Inferior parietal cortex (tissue), 1 donor: ENCODE measurements at regions not wholly inside any gene's neighbourhood (a gene's known extent, or its start where the extent isn't known, plus 50 kb on each side); places are given as distances from the start of the nearest gene placed in this dataset.
"Not testable (repeated sequence)": the region's sequence is repeated elsewhere in the genome, so short reads cannot be mapped to it uniquely, and the experiment has no call there.

Source experiments
- DNase-seq: peaks from one replicate; pipeline ENCODE4 v3.0.0-alpha.2; 2016; ENCODE audit errors: extremely low spot score

DNA sequence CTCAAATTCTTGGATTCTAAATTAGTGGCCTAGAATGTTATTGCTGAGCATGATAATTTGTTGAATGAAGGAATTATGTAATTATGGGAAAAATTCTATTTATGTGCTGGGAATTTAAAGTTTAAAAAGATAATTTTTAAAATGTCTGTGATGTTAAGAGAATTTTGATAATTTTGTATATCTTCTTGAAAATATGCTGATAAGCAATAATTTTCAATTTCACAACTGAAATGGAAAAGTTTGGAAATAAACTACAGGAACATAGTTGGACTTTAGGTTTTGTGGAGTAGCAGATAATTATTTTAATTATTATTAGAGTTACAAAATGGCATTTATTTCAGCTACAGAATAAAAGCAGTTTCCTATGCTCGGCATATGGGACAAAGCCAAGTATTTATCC is 268.5 kb upstream of the TPK1 start:
- no peak for DNase-seq

DNA sequence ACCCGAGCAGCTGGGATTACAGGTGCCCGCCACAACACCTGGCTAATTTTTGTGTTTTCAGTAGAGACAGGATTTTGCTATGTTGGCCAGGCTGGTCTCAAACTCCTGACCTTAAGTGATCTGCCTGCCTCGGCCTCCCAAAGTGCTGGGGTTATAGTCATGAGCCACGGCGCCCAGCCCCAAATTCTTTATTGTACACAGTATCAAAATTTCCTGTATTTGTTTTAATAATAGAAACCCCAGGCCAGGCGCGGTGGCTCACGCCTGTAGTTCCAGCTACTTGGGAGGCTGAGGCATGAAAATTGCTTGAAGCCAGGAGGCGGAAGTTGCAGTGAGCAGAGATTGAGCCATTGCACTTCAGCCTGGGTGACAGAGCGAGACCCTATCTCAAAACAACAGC is 266.3 kb upstream of the TPK1 start:
- not testable (repeated sequence) for DNase-seq

DNA sequence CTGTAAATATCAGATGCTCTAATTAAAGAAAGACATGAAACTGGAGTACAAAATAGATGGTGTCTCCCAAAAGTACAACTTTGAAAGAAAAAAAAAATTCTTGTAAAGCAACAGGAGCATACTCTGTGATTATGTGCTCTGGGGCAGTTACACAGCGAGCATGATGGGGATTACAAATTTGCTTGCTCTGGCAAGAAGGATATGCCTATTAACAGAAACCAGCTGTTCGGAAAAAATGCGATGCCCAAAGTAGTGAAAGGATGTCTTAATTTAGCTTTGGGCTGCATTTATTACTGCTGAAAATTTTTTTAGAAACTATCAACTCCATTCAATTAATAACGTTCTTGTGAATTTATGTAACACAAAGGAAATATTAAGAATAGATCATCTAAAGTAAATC is 256.9 kb upstream of the TPK1 start:
- DNase-seq, result no peak

DNA sequence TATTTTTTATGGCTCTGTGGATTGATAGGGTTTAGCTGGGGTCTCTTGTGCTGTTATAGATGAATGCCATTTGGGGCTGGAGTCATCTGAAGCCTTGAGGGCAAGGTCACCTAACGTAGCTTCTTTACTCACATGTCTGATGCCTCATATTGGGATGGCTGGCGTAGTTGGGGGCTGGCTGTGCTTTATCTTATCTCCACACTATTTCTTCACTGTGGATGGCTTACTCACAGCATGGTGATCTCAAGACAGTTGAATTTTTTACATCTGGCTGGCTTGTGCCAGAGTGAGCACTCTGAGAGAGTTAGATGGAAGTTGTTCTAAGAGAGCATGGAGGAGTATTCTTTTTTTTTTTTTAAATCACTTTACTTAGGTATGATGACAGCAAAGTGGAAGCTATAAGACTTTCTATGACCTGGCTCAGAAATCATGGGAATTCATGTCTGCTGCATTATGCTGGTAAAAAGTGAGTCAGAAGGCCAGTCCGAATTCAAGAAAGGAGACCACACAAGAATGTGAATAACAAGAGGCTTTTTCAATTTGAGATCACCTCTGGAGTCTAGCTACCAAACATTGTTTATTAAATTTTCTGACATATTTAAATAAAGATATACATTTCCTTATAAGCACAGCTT is 252.4 kb upstream of the TPK1 start:
- no peak for DNase-seq

DNA sequence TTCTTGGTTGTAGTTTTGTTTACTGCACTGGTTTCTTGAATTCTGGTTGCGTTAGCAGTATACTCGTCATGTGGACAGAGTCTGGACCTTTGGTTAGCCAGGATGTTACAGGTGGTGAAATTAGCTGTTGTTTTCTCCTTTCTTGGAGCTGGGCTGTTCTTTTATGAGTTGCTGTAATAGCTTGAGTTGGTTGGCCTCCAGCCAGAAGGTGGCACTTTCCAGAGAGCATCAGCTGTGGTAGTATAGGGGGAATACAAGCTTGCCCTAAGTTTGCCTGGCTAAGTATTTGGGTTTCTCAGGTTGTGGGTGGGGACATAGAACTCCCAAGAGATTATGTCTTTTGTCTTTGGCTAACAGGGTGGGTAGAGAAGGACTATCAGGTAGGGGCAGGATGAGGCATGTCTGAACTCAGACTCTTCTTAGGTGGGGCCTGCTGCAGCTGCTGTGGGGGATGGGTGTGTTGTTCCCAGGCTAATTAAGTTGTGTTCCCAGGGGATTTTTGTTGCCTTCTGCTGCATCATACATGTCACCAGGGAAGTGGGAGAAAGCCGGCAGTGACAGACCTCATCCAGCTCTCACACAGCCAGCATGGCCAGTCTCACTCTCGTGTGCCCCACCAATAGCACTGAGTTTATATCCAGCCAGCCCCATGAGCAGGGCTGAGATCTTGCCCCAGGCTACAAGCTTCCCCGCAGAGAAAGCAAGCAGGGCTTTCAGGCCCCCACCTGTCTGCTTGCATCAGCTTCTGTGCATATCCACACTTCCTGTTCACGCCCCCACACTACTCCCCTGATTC is 246.7 kb upstream of the TPK1 start:
- DNase-seq, result no peak

DNA sequence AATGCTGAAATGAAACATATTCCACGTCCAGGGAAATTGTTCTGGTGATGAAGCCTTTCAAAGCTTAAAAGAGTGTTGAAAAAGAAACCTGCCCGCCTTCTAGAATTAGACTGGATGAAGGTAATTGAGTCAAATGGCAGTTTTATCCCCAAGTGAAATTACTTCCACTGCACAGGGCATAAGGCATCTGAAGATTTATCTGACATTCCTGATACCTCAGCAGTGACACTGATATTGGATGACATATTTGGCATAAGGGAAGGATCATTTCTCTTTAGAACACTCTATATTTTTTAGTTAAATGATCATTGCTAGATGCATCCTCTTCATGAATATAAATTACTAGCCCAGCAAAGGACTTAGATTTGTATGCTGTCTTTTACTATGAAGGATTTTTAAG is 229.6 kb upstream of the TPK1 start:
- DNase-seq, result peak; percentile 3

DNA sequence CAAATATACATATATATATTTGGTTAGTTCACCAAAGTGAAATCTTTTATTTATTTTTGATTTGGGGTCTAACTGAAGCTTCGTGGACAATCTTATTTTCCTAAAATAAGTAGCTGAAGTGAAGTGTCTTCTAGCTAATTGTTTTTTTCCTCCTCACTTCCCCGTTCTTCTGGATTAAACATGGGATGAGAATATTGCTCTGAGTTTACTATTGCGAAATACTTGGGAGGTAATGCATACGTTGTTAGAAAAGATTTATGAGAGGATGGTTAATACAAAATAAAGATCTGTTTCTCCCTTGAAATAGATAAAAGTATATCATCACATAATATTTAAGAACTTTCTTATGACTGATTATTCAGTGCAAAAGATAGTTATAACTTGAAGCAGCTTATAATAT is 228.3 kb upstream of the TPK1 start:
- DNase-seq, result no peak

DNA sequence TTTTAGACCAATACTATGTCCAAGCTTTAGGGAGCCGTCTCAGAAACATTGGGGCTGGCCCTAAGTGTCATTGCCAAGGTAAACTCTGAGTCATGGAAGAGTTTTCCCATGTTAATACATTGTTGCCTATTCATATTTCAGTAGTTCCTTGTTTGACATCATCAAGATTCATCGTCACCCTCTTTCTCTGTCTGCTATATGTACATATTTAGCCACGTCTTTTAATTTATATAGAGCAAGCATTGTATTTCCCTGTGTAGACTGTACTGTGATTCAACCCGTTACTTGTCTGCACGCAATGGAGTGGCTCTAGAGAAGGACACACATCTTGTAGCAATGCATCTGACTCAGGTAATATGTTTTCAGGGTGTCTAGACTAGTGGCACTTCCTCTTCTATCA is 217.9 kb upstream of the TPK1 start:
- DNase-seq, result no peak

DNA sequence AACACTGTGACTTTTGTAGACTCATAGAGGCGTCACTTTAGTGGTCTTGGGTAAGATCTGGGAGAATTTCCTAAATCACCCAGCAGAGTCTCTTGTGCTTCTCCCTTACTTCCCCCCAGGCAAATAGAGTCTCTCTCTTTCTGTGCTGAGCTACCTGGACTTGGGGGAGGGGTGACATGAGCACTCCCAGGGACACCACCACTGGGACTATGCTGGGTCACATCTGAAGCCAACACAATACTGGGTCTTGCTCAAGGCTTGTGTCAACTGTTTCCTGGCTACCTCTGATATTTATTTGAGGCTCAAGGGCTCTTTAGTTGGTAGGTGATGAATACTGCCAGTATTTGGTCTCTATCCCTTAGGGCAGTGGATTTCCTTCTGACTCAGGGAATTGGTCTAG is 214.6 kb upstream of the TPK1 start:
- DNase-seq, result no peak

DNA sequence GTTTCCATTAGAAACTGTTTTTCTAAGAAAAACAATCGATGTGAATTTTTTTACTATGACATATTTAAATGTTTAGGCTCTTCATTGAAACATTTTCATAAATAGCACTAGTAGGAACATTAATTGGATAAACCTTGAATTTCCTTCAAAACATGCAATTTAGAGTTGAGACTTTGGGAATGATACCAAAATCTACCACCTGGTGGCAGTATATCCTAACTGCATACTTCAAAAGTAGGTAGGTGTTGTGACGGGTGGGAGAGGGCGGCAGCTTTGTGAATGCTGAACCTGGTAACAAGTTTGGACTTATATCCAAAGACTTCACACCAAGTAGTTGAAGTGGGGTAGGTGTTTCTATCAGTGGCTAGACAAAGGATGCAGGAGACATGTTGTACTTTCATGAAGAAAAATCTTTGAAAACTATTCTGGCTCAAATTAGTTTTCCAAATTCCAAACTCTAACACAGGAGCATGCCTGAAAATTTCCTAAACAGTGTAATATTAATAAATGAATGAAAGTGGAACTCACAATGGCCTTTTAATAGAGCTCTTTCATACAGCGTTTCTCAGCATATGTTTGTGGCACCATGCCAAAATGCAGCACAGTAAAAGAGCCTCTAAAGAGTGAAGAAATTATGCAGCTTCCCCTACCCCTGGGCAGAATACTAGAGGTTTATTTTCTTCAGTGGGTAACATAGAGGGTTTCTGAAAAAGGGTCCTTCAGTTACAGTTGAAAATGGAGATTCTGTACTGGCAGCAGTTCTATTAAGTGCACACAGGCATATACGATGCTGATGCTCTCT is 201.0 kb upstream of the TPK1 start:
- peak; percentile 81 for DNase-seq

DNA sequence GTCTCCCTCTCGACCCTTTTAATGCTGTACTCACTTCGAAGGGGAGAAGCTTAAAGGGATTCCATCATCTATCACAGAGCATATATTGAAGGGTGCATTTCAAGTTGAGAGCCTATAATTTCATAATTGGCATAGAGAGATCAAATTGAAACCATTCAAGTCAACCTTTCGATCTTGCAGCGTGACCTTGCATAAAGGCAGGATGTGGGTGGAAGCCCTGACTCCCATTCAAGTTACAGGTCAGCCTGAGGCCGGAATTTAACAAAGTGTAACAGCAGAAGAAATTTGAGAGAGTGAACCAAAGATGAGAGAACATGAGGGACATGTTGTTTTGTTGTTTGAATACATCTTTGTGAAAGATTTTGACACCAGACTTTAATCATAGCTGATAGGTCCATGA is 195.3 kb upstream of the TPK1 start:
- DNase-seq, result no peak

DNA sequence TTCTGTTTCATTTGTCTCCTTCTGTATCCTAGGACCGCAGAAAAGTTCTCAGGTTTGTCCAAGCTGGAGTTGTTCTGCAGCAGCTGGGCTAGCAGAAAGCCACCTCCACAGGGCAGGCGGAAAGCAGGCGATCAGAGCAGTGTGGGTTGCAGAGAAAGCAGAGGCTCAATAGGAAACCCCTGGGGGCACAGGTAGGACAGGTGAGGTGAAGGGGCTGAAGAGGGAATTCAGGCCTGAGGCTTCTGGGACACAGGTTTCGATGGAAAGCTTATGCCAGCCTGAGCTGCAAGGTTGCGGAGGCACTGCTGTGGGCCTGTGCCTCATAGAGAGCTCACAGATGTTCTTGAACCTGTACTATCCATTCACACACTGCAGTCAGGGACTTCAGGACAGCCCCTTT is 194.9 kb upstream of the TPK1 start:
- DNase-seq, result no peak

DNA sequence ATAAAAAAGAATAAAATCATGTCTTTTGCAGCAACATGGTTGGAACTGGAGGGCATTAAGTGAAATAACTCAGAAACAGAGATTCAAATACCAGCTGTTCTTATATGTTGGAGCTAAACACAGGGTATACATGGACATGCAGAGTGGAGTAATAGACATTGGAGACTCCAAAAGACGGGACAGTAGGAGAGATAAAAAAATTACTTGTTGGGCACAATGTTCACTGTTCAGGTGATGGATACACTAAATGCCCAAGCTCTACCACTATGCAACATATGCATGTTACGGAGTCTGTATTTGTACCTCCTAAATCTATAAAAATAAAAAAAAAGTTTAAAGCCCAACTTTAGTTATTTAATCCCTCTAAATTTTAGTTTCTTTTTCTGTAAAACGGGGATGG is 184.6 kb upstream of the TPK1 start:
- no peak for DNase-seq

DNA sequence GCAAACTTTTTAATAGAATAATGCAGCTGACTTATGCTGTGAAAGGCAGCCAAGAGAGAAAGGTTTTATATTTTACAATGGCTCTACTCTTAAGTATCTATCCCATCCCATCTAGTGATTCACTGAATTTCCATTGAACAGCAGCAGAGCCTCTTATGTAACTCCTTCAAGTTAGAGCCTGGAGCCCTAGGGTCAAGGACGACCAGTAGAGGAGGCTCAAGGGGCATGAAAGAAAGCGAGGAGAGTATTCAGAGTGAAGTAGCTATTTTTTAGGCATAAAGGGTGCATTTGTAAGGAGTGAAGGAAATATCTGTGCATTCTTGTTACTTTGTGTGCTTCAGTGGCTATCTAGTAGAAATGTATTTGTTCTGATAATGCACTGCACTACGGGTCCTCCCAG is 180.2 kb upstream of the TPK1 start:
- DNase-seq, result no peak

DNA sequence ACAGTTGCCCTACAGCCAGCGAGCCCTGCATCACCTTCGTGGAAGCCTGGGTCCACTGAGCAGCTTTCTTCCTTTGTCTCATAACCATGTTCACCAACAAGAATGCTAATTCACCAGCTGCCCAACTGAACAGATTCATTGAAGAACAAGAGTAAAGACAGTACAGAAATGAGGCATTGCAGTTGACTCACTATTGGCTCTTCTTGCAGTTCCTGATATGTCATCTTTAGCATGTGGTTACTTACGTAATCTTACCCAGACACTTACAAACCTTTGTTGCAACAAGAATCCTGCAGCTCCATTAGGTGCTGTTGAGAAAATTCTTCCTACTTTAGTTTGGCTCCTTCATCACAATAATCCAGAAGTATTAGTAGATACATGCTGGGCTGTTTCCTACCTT is 174.0 kb upstream of the TPK1 start:
- no peak for DNase-seq

DNA sequence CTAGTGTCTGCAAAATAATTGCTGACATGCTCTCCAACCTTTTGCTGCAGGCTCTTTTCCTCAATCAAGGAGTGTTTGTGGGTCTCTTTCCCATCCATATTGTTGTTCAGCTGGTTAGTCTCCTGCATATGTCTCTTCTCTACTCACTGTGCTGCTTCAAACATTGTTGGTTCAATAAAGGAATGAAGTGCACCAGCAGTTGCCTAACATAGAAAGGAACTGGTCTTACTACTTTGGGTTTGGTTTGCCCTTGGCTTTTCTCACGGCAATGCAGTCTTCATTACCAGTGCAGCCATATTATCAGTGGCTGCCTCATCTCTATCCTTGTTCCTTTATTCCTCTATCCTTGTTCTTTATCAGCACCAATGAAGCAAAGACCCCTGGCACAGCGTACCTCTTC is 169.7 kb upstream of the TPK1 start:
- no peak for DNase-seq

DNA sequence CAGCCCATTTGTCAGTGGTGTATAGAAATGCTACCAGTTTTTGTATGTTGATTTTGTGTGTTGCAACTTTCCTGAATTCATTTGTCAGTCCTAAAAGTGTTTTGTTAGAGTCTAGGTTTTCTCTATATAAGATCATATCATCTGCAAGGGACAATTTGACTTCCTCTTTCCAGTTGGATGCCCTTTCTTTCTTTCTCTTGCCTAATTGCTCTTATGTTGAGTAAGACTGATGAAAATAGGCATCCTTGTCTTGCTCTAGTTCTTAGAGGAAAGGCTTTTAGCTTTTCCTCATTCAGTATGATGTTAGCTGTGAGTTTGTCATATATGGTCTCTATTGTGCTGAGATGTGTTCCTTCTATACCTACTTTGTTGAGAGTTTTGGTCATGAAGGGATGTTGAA is 161.7 kb upstream of the TPK1 start:
- DNase-seq, result no peak

DNA sequence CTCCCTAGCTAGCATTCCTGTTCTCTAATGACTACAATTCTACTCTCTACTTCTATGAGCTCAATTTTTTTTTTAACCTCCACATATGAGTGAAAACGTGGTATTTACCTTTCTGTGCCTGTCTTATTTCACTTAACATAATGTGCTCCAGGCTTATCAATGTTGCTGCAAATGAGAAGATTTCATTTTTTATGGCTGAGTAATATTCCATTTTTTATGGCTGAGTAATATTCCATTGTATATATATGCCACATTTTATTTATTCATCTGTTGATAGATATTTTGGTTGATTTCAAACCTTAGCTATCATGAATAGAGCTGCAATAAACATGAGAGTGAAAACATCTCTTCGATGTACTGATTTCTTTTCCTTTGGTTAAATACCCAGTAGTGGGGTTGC is 159.6 kb upstream of the TPK1 start:
- DNase-seq, result no peak

DNA sequence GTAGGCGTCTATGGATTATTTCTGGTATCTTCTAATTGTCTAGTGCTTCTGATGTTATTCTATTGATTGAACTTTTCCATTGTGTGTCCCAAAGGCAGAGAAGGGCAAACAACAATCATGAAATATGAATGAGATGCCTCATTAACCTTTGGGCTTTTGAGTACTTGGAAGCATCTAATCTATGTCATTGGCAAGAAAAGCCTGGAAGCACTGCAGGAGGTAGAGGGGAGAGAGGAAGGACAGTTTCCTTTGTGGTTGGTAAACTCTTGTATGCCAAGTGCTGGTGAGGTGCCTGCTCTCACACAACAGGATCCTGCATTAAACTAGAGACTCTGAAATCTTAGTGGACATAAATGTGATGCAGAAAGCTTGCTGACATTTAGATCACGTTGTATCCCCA is 155.2 kb upstream of the TPK1 start:
- no peak for DNase-seq

DNA sequence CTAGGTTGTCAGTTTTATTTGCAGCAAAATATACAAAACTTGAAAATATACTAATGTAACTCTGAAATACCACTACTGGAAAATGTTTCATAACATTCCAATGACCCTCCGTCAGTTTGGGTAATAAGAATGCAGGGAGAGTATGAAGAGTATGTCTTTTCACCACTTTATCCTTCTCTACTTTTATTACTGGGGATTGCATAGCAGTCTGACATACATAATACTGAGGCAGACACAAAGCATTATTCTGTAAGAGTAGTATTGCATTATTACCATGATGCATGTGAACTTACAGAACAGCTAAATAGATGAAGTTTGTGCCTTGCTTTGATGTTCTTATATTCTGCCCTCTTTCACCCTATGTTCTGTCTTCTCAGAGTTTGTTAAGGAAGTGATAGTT is 151.8 kb upstream of the TPK1 start:
- no peak for DNase-seq

DNA sequence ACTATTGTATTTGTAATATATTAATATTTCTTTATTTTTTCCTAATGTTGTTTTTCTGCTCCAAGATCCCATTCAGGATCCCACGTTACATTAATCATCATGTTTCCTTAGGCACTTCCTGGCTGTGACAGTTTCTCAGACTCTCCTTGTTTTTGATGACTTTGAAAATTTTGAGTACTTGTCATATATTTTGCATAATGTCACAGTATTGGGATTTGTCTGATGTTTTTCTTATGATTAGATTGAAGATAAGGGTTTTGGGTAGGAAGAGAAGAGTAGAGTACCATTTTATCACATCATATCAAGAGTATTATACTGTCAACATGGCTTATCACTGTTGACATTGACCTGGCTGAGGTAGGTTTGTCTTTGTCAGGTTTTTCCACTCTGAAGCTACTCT is 146.3 kb upstream of the TPK1 start:
- no peak for DNase-seq

DNA sequence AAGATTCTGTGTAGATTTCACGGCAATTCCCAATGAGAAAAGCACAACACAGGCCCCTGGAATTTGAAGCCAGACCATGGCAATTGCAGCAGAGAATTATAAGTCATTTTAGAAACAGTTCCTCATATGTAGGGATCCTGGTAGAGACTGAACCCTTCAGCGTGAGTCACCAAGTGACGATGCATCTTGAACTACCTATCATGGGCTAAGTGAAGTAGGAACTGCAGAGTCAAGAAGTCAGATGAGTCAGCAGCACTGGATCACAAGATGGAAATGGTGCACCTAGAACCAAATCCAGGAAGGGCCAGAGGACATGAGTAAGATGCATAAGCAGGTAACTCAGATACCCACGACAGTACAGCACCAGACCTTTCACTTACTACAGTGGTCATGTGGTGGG is 140.0 kb upstream of the TPK1 start:
- DNase-seq, result no peak

DNA sequence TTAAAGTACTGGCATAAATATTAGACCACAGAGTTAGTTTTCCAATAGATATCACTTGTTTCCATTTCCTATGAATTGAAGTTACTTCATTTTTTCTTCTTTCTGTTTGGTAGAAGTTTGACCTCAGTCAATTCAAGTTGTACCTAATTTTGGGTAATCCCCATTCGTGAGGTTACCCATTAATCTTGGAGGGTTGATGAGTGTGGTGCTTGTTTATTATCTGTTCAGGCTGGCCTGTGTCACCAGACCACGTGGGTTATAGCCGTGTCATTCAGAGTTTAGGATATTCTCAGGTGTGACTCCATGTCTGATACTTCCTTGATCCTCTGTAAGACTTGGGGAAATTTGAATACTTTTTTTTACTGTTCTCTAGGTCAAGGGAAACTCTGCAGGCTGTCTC is 133.9 kb upstream of the TPK1 start:
- DNase-seq, result no peak
